AG08395 (cell line): ENCODE measurements at regions not wholly inside any gene's neighbourhood (a gene's known extent, or its start where the extent isn't known, plus 50 kb on each side); places are given as distances from the start of the nearest gene placed in this dataset.

ENCODE experiments used
- DNase-seq: peaks from one replicate; pipeline ENCODE4 v3.0.0; 2012; ENCODE audit warnings: mixed read lengths, low spot score

GRCh38 chrX:96311366-96311765 lies 373.3 kb upstream of the DIAPH2 start:
- DNase-seq = no peak

DNA sequence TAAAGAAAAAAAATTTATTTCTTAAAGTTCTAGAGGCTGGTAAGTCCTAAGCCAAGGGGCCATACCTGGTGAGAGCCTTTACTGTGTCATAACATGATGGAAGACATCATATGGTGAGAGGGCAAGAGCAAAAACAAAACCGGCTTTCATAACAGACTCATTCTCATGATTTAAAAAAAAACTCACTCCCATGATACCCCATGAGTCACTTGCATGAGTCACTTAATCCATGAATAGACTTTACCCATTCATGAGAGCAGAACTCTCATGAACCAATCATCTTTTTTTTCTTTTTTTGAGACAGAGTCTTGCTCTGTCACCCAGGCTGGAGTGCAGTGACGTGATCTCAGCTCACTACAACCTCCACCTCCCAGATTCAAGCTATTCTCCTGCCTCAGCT lies 369.7 kb upstream of the DIAPH2 start:
- peak; percentile 2 for DNase-seq

- no peak for DNase-seq
Observed at GRCh38 chrX:96361844-96362243, 322.8 kb upstream of the DIAPH2 start.

DNA sequence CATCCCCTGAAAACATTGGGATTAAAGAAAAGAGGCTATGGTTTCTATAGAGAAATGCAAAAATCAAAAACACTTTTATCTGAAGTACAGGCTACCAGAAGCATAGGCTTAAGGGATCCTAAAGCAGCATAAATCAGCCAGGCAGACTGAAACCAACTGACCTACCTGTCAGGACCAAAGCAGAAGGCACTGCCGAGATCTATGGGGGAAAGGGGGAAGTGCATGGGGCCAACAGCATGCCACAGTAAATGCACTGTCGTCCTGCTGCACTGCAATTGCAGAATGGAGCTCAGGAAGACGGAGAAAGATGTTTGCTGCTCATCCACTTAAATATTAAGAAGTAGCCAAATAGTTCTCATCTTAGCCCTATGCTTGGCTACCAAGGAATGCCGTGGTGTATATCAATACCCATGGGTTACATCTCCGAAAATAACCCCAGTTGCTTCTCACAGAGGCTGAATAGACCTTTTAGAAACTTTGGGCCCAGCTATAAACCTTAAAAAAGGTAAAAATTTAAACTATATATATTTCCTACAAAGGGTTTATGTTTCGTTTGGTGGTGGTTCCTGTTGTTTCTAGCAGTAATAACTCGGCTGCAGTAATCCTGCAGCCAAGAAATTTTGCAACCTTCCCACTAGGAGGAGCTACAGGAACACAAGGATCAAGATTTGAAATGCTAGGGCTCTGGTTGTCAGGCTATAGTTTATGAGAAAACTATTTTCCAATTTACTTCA lies 312.2 kb upstream of the DIAPH2 start:
- DNase-seq = peak; percentile 64

DNA sequence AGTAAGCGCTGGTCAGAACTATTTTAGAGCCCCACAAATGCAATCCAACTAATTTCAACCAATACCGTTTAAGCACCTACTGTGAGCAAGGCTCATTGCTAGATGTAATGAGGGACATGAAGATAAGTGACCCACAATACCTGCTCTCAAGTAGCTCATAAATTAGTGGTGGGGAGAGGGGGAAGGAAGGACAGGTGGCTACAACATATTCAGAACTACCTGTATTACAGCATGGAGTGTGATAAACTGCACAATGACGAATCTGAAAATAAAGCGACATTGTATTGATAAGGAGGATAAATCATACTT lies 311.6 kb upstream of the DIAPH2 start:
- DNase-seq = no peak

- DNase-seq = no peak
Observed at GRCh38 chrX:96376266-96376665, 308.4 kb upstream of the DIAPH2 start.

DNA sequence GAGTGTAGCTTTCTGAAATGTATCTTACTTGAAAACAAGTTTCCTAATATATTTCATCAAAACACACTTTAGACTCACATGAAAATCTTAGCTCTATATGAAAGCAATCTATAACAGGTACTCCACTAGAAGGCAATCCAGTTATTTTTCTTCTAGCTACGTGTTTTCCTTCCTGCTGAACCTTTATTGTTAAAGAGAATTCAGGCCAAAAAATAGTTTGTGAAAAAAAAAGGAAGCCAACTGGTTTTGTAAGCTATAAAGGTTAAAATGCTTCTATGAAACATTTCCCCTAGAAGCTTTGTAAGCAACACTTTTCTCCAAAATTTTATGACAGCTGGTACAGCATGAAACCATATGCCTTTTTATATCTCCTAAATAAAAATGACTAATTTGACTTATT lies 304.7 kb upstream of the DIAPH2 start:
- DNase-seq = no peak

GRCh38 chrX:96382018-96382417 lies 302.6 kb upstream of the DIAPH2 start:
- DNase-seq = no peak

- no peak for DNase-seq
Observed at GRCh38 chrX:96383428-96383827, 301.2 kb upstream of the DIAPH2 start.

DNA sequence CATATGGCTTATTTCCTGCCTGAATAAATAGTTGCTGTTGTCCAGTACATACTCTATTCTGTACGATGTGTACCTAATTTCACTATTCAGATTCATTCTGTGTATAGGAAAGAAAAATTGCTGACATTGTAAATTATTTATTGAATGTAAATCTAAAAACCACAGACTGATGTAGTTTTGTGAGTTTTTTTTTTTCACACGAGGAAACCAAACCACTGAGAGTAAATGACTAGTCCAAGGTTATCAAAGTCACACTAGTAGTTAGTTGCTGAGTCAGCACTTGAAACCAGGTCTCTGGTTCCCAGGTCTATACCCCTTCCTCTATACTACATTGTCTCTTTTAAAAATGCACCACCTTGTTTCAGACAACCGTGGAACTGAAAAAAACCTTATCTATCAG lies 298.3 kb upstream of the DIAPH2 start:
- DNase-seq = no peak

GRCh38 chrX:96386981-96387380 lies 297.7 kb upstream of the DIAPH2 start:
- no peak for DNase-seq

DNA sequence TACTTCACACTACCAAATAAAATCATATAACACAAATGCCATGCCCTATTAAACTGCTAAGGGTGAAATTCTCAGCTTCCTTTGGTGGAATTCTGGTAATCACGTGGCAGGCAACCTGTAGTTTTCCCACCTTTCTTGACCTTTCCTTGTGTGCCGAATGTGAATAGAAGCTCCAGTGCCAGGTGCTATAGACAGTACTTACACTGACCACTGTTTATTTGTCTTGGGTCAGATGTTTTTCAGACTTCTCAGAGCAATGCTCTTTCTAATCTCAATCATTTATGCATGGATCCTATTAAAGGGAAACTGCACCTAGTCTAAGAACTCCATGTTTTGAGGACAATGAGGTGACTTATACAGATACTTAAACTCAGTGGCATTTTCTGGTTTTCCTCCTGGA lies 296.8 kb upstream of the DIAPH2 start:
- DNase-seq = no peak

DNA sequence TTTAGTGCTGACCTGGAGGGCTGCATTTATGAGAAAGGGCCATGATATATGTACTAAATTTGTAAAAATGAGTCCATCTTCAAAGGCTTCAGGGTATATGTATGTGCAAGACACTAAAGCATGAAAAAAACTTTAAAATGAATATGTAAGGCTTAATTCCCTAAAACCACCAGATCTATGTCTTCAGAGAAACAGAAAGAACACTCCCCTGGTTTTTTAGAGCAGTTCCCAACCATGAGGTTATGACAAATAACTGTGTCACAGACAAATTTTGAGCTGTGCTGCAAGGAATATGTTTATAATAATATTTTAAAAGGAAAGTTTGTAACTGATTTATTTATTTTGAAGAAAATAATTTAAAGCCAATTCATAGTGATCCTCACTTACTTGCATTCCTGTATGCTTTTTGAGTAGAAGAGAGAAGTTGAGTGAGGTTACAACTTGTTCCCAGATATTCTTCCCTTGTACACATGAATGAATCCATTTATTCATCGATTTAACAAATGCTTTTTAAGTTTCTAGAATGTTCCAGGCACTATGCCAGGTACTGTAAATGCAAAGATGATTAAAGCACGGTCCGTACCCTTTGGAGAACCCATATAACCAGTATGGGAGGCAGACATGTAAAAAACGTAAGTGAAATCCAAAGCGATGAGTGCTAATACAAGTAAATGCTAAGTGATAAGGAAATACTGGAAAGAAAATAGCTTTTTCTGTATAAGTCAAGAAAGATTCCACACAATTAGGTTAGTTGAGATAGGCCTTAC lies 295.2 kb upstream of the DIAPH2 start:
- no peak for DNase-seq

- no peak for DNase-seq
Observed at GRCh38 chrX:96394598-96394997, 290.0 kb upstream of the DIAPH2 start.

- DNase-seq = no peak
Observed at GRCh38 chrX:96403446-96403845, 281.2 kb upstream of the DIAPH2 start.

DNA sequence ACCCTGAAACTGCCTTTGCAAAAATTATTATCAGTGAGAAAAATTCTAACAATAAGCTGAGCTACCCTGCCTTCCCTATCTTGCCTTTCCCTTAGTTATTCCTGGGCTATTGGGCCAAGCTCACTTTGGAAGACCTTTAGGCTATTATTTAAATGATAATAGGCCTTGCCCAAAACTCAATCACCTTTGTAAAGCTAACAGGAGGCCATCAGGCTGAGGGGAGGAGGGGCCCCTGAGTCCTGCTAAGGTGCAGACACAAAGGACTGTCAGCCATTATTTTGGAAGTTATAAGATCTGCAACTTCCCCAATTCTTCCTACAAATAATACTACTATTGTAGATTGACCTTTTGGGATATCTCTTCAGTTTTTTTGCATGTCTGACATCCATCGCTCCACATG lies 278.8 kb upstream of the DIAPH2 start:
- DNase-seq = no peak

DNA sequence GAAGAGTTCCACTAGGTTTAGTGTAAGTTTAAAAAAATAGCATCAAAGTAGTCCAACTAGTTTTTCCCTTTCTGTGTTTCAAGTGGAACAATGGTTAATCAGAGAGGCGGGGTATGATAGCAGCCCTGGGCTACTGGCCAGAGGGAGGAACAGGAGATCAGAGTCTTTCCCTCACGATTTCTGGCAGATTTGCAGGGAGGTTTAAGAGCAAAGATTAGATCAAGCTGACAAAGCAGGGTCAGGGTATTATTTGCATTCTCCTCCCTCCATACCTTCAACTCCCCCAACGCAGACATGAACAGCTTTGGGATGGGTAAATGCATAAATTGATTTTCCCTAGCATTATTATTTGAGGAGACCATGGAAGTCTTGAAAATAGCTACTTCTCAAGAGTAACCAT lies 277.6 kb upstream of the DIAPH2 start:
- peak; percentile 50 for DNase-seq

DNA sequence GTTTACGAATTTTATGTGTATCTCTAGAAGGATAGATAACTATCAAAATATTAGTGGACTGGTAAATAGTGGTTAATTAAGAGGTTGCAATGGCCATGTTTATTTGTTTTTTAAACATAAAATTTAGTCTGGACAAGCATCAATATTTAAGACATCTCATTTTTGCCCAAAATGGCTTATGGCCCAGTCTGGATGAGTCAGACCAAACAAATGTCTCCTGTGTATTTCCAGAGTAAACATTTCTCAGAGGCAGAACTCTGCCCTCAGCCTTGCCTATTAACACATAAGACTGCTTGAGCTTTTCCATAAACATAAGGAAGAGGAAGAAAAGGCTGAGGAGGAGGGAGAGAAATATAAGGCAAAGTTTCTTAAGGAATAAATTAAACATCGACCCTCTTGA lies 277.1 kb upstream of the DIAPH2 start:
- DNase-seq = peak; percentile 75

DNA sequence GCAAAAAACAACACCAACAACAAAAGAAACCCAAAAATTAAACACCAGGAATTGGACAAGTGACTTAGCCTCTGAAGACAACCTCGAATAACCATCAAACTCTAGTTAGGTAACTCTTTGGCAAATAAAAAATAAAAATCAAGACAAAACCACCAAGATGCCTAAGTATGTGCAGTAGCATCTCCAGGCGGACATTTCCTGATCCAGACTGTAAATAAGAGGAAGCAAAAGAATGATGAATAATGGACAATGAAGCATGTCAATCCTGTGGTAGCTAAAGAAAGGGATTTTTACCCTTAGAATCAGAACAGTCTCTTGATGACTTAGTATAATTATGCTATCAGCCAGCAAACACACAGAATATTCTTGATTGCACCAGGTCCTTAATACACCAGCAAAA lies 276.7 kb upstream of the DIAPH2 start:
- DNase-seq = no peak

GRCh38 chrX:96410927-96411326 lies 273.7 kb upstream of the DIAPH2 start:
- no peak for DNase-seq

DNA sequence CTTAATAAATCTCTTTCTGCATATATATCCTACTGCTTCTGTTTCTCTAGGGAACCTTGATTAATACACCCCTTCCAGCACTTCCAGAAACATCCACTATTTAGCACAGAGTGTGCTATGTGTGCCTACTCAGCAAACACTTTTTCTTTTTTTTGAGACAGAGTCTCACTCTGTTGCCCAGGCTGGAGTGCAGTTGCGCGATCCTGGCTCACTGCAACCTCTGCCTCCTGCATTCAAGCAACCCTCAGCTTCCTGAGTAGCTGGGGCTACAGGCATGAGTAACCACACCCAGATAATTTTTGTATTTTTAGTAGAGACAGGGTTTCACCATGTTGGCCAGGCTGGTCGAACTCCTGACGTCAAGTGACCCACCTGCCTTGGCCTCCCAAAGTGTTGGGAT lies 266.9 kb upstream of the DIAPH2 start:
- no peak for DNase-seq

DNA sequence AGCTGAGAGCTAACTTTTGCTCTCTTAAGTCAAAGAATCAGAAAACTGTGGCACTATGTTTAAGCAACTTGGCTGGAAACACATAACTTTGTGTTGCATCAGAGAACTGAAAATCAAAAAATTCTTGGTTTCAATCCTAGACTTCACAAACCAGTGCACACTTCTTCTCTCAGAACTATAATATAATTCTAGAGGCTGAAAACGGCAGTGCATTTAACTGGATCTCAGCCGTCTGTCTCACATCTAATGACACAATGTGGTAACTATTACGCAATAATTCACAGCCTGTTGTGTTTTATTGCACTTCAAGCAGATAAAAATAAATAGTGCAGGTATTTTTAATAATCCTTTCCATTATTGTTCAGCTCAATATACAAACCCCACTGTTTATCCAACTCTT lies 260.6 kb upstream of the DIAPH2 start:
- no peak for DNase-seq

DNA sequence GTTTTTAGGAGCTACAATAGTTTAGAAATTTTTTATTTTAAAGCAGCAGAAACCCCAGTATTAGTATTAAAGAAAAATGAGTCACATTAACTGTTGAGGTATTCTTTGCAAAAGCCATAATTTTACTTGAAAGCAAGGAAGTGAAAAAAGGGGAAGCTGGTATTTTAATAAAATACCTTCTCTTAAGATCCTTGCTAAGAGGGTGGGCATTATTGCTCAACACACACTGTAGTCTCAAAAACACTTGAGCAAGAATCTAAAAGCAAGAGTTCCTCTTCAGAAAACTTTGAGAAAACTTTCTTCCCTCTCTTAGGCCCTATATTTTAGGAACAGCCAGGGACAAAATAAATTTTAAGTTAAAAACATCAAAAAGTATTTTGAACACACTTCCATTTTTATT lies 259.4 kb upstream of the DIAPH2 start:
- DNase-seq = no peak
